ENCODE measurements at regions not wholly inside any gene's neighbourhood (a gene's known extent, or its start where the extent isn't known, plus 50 kb on each side); places are given as distances from the start of the nearest gene placed in this dataset.
A peak's percentile ranks its signal among the peaks of the same experiment; 100 is the strongest.

DNA sequence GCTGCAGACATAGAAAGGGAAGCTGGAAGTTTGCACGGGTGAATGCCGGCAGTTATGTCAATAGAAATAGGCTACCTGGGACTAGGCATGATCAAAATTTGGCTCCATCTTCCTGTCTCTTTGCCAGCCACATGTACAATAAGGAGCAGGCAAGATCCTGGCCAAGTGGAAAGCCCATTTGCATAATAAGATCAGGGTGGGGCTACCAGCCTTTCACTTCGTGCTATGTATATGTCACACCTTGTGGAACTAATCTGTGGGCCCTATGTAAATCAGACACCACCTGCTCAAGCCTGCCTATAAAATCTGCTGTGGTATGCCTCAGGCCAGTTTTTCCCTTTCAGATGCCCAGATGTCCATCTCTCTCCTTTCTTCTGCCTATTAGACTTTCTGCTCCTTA, 79.3 kb upstream of the DRD2 start:
- Histone ChIP-seq H3K27me3 (ENCODE audit: control insufficient read depth, low read length) (no peaks in the 10 kb centered on the region), H3K9me2 (replicated peaks; ENCODE audit: control insufficient read depth, low read length) (no peaks in the 10 kb centered on the region), H3K79me2 (ENCODE audit: control insufficient read depth, low read length) (no peaks in the 10 kb centered on the region), H4K20me1 (ENCODE audit: control insufficient read depth, insufficient read depth, low read depth, low read length) (no peaks in the 10 kb centered on the region), H3K27ac (ENCODE audit: low read depth, low read length) (no peak overlapping the region), H3F3A (ENCODE audit: control insufficient read depth, insufficient read depth) (no peaks in the 10 kb centered on the region), H3K36me3 (ENCODE audit: control insufficient read depth, low read length) (no peaks in the 10 kb centered on the region), H3K4me1 (ENCODE audit: control insufficient read depth, low read length) (peaks cover 22% of the 10 kb centered on the region), H3K4me3 (ENCODE audit: low read length) (no peak overlapping the region), H3K9me3 (ENCODE audit: control insufficient read depth, insufficient read depth, low read length) (no peaks in the 10 kb centered on the region), H3K4me2 (ENCODE audit: low read length) (peak overlapping the region; percentile 31)
- TF ChIP-seq, protein P1, sequence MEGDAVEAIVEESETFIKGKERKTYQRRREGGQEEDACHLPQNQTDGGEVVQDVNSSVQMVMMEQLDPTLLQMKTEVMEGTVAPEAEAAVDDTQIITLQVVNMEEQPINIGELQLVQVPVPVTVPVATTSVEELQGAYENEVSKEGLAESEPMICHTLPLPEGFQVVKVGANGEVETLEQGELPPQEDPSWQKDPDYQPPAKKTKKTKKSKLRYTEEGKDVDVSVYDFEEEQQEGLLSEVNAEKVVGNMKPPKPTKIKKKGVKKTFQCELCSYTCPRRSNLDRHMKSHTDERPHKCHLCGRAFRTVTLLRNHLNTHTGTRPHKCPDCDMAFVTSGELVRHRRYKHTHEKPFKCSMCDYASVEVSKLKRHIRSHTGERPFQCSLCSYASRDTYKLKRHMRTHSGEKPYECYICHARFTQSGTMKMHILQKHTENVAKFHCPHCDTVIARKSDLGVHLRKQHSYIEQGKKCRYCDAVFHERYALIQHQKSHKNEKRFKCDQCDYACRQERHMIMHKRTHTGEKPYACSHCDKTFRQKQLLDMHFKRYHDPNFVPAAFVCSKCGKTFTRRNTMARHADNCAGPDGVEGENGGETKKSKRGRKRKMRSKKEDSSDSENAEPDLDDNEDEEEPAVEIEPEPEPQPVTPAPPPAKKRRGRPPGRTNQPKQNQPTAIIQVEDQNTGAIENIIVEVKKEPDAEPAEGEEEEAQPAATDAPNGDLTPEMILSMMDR (IDR thresholded peaks at IDR 0.05; ENCODE audit: low read depth, low read length, poor library complexity, severe bottlenecking): no peak
- no peak for TF ChIP-seq EZH2phosphoT487 (IDR thresholded peaks at IDR 0.05; ENCODE audit: borderline replicate concordance, low read length)

- no peak overlapping the region for H3K27ac ChIP-seq (ENCODE audit: low read depth, low read length)
- H3K27me3 ChIP-seq (ENCODE audit: control insufficient read depth, low read length): no peaks in the 10 kb centered on the region
- H3K9me3 ChIP-seq (ENCODE audit: control insufficient read depth, insufficient read depth, low read length): no peaks in the 10 kb centered on the region
- H3F3A ChIP-seq (ENCODE audit: control insufficient read depth, insufficient read depth): no peaks in the 10 kb centered on the region
- H3K36me3 ChIP-seq (ENCODE audit: control insufficient read depth, low read length): no peaks in the 10 kb centered on the region
- H3K4me3 ChIP-seq (ENCODE audit: low read length): no peak overlapping the region
- peaks cover 22% of the 10 kb centered on the region for H3K4me1 ChIP-seq (ENCODE audit: control insufficient read depth, low read length)
- H3K79me2 ChIP-seq (ENCODE audit: control insufficient read depth, low read length): no peaks in the 10 kb centered on the region
- H4K20me1 ChIP-seq (ENCODE audit: control insufficient read depth, insufficient read depth, low read depth, low read length): no peaks in the 10 kb centered on the region
- no peaks in the 10 kb centered on the region for H3K9me2 ChIP-seq (replicated peaks; ENCODE audit: control insufficient read depth, low read length)
- peak overlapping the region; percentile 31 for H3K4me2 ChIP-seq (ENCODE audit: low read length)
- no peak for TF ChIP-seq EZH2phosphoT487 (IDR thresholded peaks at IDR 0.05; ENCODE audit: borderline replicate concordance, low read length)
- TF ChIP-seq, protein P1 (IDR thresholded peaks at IDR 0.05; ENCODE audit: low read depth, low read length, poor library complexity, severe bottlenecking): peak; percentile 43
These were observed 78.7 kb upstream of the DRD2 start for GRCh38 chr11:113553915-113554314.

- H3K9me3 ChIP-seq (ENCODE audit: control insufficient read depth, insufficient read depth, low read length): no peaks in the 10 kb centered on the region
- H3K4me3 ChIP-seq (ENCODE audit: low read length): no peak overlapping the region
- no peak for TF ChIP-seq EZH2phosphoT487 (IDR thresholded peaks at IDR 0.05; ENCODE audit: borderline replicate concordance, low read length)
- no peaks in the 10 kb centered on the region for H3K27me3 ChIP-seq (ENCODE audit: control insufficient read depth, low read length)
- no peaks in the 10 kb centered on the region for H4K20me1 ChIP-seq (ENCODE audit: control insufficient read depth, insufficient read depth, low read depth, low read length)
- no peaks in the 10 kb centered on the region for H3K36me3 ChIP-seq (ENCODE audit: control insufficient read depth, low read length)
- H3K79me2 ChIP-seq (ENCODE audit: control insufficient read depth, low read length): no peaks in the 10 kb centered on the region
- no peaks in the 10 kb centered on the region for H3F3A ChIP-seq (ENCODE audit: control insufficient read depth, insufficient read depth)
- peaks cover 22% of the 10 kb centered on the region for H3K4me1 ChIP-seq (ENCODE audit: control insufficient read depth, low read length)
- no peak overlapping the region for H3K27ac ChIP-seq (ENCODE audit: low read depth, low read length)
- no peaks in the 10 kb centered on the region for H3K9me2 ChIP-seq (replicated peaks; ENCODE audit: control insufficient read depth, low read length)
- H3K4me2 ChIP-seq (ENCODE audit: low read length): no peak overlapping the region
These were observed 78.0 kb upstream of the DRD2 start for GRCh38 chr11:113553235-113553634.

DNA sequence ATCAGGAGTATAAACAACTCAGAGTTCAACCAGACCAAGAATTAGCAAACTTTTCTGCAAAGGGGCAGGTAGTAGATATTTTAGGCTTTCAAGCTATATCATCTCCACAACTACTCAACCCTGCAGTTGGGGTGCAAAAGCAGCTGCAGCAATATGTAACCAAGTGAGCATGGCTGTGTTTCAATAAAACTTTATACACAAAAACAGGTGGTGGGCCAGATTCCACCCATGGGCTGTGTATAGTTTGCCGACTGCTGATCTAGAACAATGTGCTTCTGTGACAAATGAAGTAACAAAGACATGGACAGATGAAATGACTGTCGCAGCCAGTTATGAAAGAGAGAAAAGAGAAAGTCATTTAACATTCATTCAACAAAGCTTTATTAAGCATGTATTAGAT, 77.1 kb upstream of the DRD2 start:
- H3K79me2 ChIP-seq (ENCODE audit: control insufficient read depth, low read length): no peaks in the 10 kb centered on the region
- H3K4me1 ChIP-seq (ENCODE audit: control insufficient read depth, low read length): peaks cover 22% of the 10 kb centered on the region
- H3K9me2 ChIP-seq (replicated peaks; ENCODE audit: control insufficient read depth, low read length): no peaks in the 10 kb centered on the region
- no peaks in the 10 kb centered on the region for H3F3A ChIP-seq (ENCODE audit: control insufficient read depth, insufficient read depth)
- no peaks in the 10 kb centered on the region for H3K36me3 ChIP-seq (ENCODE audit: control insufficient read depth, low read length)
- no peak overlapping the region for H3K27ac ChIP-seq (ENCODE audit: low read depth, low read length)
- no peaks in the 10 kb centered on the region for H4K20me1 ChIP-seq (ENCODE audit: control insufficient read depth, insufficient read depth, low read depth, low read length)
- no peaks in the 10 kb centered on the region for H3K9me3 ChIP-seq (ENCODE audit: control insufficient read depth, insufficient read depth, low read length)
- no peaks in the 10 kb centered on the region for H3K27me3 ChIP-seq (ENCODE audit: control insufficient read depth, low read length)
- H3K4me3 ChIP-seq (ENCODE audit: low read length): no peak overlapping the region
- H3K4me2 ChIP-seq (ENCODE audit: low read length): no peak overlapping the region
- TF ChIP-seq, protein P1 (IDR thresholded peaks at IDR 0.05; ENCODE audit: low read depth, low read length, poor library complexity, severe bottlenecking): no peak
- TF ChIP-seq EZH2phosphoT487 (IDR thresholded peaks at IDR 0.05; ENCODE audit: borderline replicate concordance, low read length): no peak
